HCT116 (cell line): ENCODE measurements at regions not wholly inside any gene's neighbourhood (a gene's known extent, or its start where the extent isn't known, plus 50 kb on each side); places are given as distances from the start of the nearest gene placed in this dataset.

Experiments
- ATAC-seq: fragments of 200-7000 bp; cut with Tn5 transposase; 2 replicates; pipeline ENCODE4 v1.9.1; 2020; ENCODE audit warnings: mild to moderate bottlenecking, moderate library complexity
- BruUV-seq: library from RNA; stranded (reverse); fragments of 400-500 nt; replicated peaks from 2 replicates; lab custom pipeline; 2021; lab: Mats Ljungman, UMichigan
- CTCF ChIA-PET: fragments of 300-600 bp; sonication (Branson Sonifier 250); formaldehyde crosslinking; loops from one replicate; lab custom pipeline; 2021; ENCODE audit warnings: antibody characterized with exemption; lab: Charles Lee
- POLR2A ChIA-PET: fragments of 300-600, 350-600 bp; sonication (Branson Sonifier 250); formaldehyde crosslinking; loops from one replicate; lab custom pipeline; 2021; ENCODE audit warnings: antibody characterized with exemption; lab: Charles Lee
- RAD21 ChIA-PET, 2 experiments: fragments of 300-600 bp; sonication (Branson Sonifier 250); formaldehyde crosslinking; loops; one replicate each; lab custom pipeline; 2023; ENCODE audit warnings: low total read pairs in 2 of 2; ENCODE audit not compliant: uncharacterized antibody in 2 of 2, unreplicated experiment in 2 of 2, low non-redundant PET in 1 of 2; lab: Charles Lee
- DNase-seq: peaks from one replicate; pipeline ENCODE4 v3.0.0-alpha.2; 2010; ENCODE audit warnings: low read depth, low spot score
- H2AFZ ChIP-seq: fragments of 200-600 bp; shearing (Covaris generic), sonication (generic); 2 replicates; pipeline ENCODE4 v1.6.1; 2017; ENCODE audit warnings: low read depth, mixed run types, mixed read lengths, antibody characterized with exemption, low read length; ENCODE audit not compliant: poor library complexity, severe bottlenecking
- H3K27ac ChIP-seq: 2 replicates; pipeline ENCODE4 v1.5.1; 2012; ENCODE audit warnings: low read depth, low read length
- H3K27me3 ChIP-seq: fragments of 200-600 bp; sonication (generic); 2 replicates; pipeline ENCODE4 v1.6.1; 2016; ENCODE audit warnings: mixed run types, low read length, mixed read lengths; ENCODE audit not compliant: insufficient read depth
- H3K36me3 ChIP-seq, 2 experiments: fragments of 200-500 bp in 1 of 2; fragments of 200-600 bp in 1 of 2; sonication (Bioruptor generic) in 1 of 2; sonication (generic) in 1 of 2; 2 replicates each; pipeline versions ENCODE4 v1.5.1 to v1.6.1; 2014 to 2016; ENCODE audit warnings: low read length in 2 of 2, inconsistent platforms in 1 of 2, mixed read lengths in 1 of 2, mixed run types in 1 of 2; ENCODE audit not compliant: insufficient read depth in 2 of 2, control insufficient read depth in 1 of 2
- H3K4me1 ChIP-seq, 2 experiments: fragments of 200-600 bp in 1 of 2; sonication (generic) in 1 of 2; 2 replicates each; pipeline versions ENCODE4 v1.5.1 to v1.6.1; 2012 to 2017; ENCODE audit warnings: low read length in 2 of 2, inconsistent platforms in 1 of 2, mild to moderate bottlenecking in 1 of 2, mixed read lengths in 1 of 2, mixed run types in 1 of 2, moderate library complexity in 1 of 2; ENCODE audit not compliant: insufficient read depth in 2 of 2, control insufficient read depth in 1 of 2
- H3K4me2 ChIP-seq: fragments of 200-600 bp; sonication (generic); 2 replicates; pipeline ENCODE4 v1.6.1; 2017; ENCODE audit warnings: mixed run types, low read length, mixed read lengths
- H3K4me3 ChIP-seq, 2 experiments: fragments of 200-600 bp in 1 of 2; sonication (generic) in 1 of 2; replicated peaks in 1 of 2; 2 replicates each; pipeline ENCODE4 v1.5.1; 2011 to 2016; ENCODE audit warnings: low read length in 2 of 2, control low read depth in 1 of 2, low read depth in 1 of 2, mild to moderate bottlenecking in 1 of 2, mixed read lengths in 1 of 2, mixed run types in 1 of 2
- H3K79me2 ChIP-seq: fragments of 200-600 bp; sonication (generic); 2 replicates; pipeline ENCODE4 v1.6.1; 2017; ENCODE audit warnings: mild to moderate bottlenecking, mixed run types, low read length, moderate library complexity, mixed read lengths; ENCODE audit not compliant: insufficient read depth
- H3K9ac ChIP-seq: fragments of 200-600 bp; sonication (generic); 2 replicates; pipeline ENCODE4 v1.6.1; 2016; ENCODE audit warnings: low read length, mixed read lengths
- H3K9me2 ChIP-seq: fragments of 200-600 bp; sonication (generic), shearing (Covaris generic); 2 replicates; pipeline ENCODE4 v1.6.1; 2017; ENCODE audit warnings: mixed run types, mild to moderate bottlenecking, moderate library complexity; ENCODE audit not compliant: insufficient read depth
- H3K9me3 ChIP-seq, 2 experiments: fragments of 200-500 bp in 1 of 2; fragments of 200-600 bp in 1 of 2; sonication (Bioruptor generic) in 1 of 2; sonication (generic) in 1 of 2; 2 replicates each; pipeline ENCODE4 v1.6.1; 2014 to 2017; ENCODE audit warnings: low read length in 2 of 2, mixed read lengths in 2 of 2, inconsistent platforms in 1 of 2, low read depth in 1 of 2, mild to moderate bottlenecking in 1 of 2, mixed run types in 1 of 2, moderate library complexity in 1 of 2; ENCODE audit not compliant: control insufficient read depth in 1 of 2, insufficient read depth in 1 of 2
- H4K20me1 ChIP-seq: fragments of 200-600 bp; sonication (generic), shearing (Covaris generic); 2 replicates; pipeline ENCODE4 v1.6.1; 2017; ENCODE audit warnings: mixed run types, mild to moderate bottlenecking, moderate library complexity; ENCODE audit not compliant: insufficient read depth
- CBX3 ChIP-seq: IDR thresholded peaks from 2 replicates; pipeline ENCODE4 v1.6.1; 2012; ENCODE audit warnings: low read depth
- CEBPB ChIP-seq: IDR thresholded peaks from 2 replicates; pipeline ENCODE4 v1.6.1; 2012; ENCODE audit warnings: low read depth
- EGR1 ChIP-seq: IDR thresholded peaks from 2 replicates; pipeline ENCODE4 v1.6.1; 2012; ENCODE audit warnings: low read depth
- ELF1 ChIP-seq: IDR thresholded peaks from 2 replicates; pipeline ENCODE4 v1.6.1; 2012; ENCODE audit warnings: low read depth, borderline replicate concordance
- EZH2 ChIP-seq: fragments of 200-600 bp; sonication (generic); IDR thresholded peaks from 2 replicates; pipeline ENCODE4 v1.6.1; 2017; ENCODE audit warnings: antibody characterized with exemption, mixed run types
- EZH2phosphoT487 ChIP-seq: fragments of 200-600 bp; IDR thresholded peaks from 2 replicates; pipeline ENCODE4 v1.6.1; 2018; ENCODE audit warnings: antibody characterized with exemption, borderline replicate concordance
- FOSL1 ChIP-seq: IDR thresholded peaks from 2 replicates; pipeline ENCODE4 v1.6.1; 2012; ENCODE audit warnings: low read depth
- POLR2A ChIP-seq: IDR thresholded peaks from 2 replicates; pipeline ENCODE4 v1.7.0; 2011; ENCODE audit warnings: borderline replicate concordance; ENCODE audit not compliant: insufficient read depth, insufficient read length; ENCODE audit errors: extremely low read depth
- POLR2AphosphoS5 ChIP-seq: IDR thresholded peaks from 2 replicates; pipeline ENCODE4 v1.6.1; 2011; ENCODE audit warnings: mild to moderate bottlenecking, low read depth, low read length, moderate library complexity
- RAD21 ChIP-seq: IDR thresholded peaks from 2 replicates; pipeline ENCODE4 v1.6.1; 2012; ENCODE audit warnings: low read depth, mild to moderate bottlenecking
- SIN3A ChIP-seq: IDR thresholded peaks from 2 replicates; pipeline ENCODE4 v1.6.1; 2012; ENCODE audit warnings: low read depth
- SRF ChIP-seq: IDR thresholded peaks from 2 replicates; pipeline ENCODE4 v1.6.1; 2012; ENCODE audit warnings: low read depth
- TCF7L2 ChIP-seq: IDR thresholded peaks from 2 replicates; pipeline ENCODE4 v1.7.0; 2011; ENCODE audit warnings: borderline replicate concordance, inconsistent platforms; ENCODE audit not compliant: insufficient read depth, insufficient read length; ENCODE audit errors: extremely low read depth
- YY1 ChIP-seq: IDR thresholded peaks from 2 replicates; pipeline ENCODE4 v1.6.1; 2011; ENCODE audit warnings: low read length, low read depth, moderate library complexity, mild to moderate bottlenecking; ENCODE audit not compliant: insufficient replicate concordance; ENCODE audit errors: extremely low read depth
- ZFX ChIP-seq: fragments of 450-650 bp; IDR thresholded peaks from 2 replicates; pipeline ENCODE4 v1.6.1; 2017
- ZNF274 ChIP-seq: fragments of 200-500 bp; sonication (Bioruptor generic); IDR thresholded peaks from 2 replicates; pipeline ENCODE4 v1.6.1; 2014; ENCODE audit warnings: mild to moderate bottlenecking, low read depth, low read length, inconsistent platforms
- intact Hi-C: fragments of 100-400 bp; cut with micrococcal nuclease; formaldehyde crosslinking; loops from 2 replicates; pipeline ENCODE4 v1.10.0; 2022
- TF ChIP-seq, protein P1 (sequence below): IDR thresholded peaks from 2 replicates; pipeline ENCODE4 v1.6.1; 2012
- TF ChIP-seq, protein P2 (sequence below): IDR thresholded peaks from 2 replicates; pipeline ENCODE4 v1.6.1; 2012
- TF ChIP-seq, protein P3 (sequence below): IDR thresholded peaks from 2 replicates; pipeline ENCODE4 v1.6.1; 2012; ENCODE audit warnings: low read depth
- TF ChIP-seq, protein P4 (sequence below), 3 experiments: fragments of 200-600 bp in 1 of 3; sonication (generic) in 1 of 3; IDR thresholded peaks in 2 of 3; conservative IDR thresholded peaks in 1 of 3; 2 replicates each; pipeline ENCODE4 v1.5.1; 2012 to 2017; ENCODE audit warnings: low read depth in 2 of 3, low read length in 2 of 3, antibody characterized with exemption in 1 of 3, borderline replicate concordance in 1 of 3, control low read depth in 1 of 3, mild to moderate bottlenecking in 1 of 3, mixed read lengths in 1 of 3, mixed run types in 1 of 3, moderate library complexity in 1 of 3; ENCODE audit not compliant: insufficient read depth in 1 of 3

GRCh38 chr3:182738583-182739411 is 54.5 kb upstream of the ATP11B start:
- Histone ChIP-seq H3K36me3 (no peaks in the 10 kb centered on the region), H3K4me2 (peak overlapping the region; percentile 58), H3K27me3 (no peaks in the 10 kb centered on the region), H3K4me1 (peaks cover 17 to 29% of the 10 kb centered on the region in 2 experiments), H3K9me3 (no peaks in the 10 kb centered on the region), H3K9ac (no peak overlapping the region), H3K79me2 (no peaks in the 10 kb centered on the region), H3K9me2 (no peaks in the 10 kb centered on the region), H3K4me3 (0 out of 4 replicates have a peak overlapping the region, but pooled peaks of 1 of the 2 experiments have one; percentile 12), H4K20me1 (no peaks in the 10 kb centered on the region), H2AFZ (peak overlapping the region; percentile 11), H3K27ac (no peak overlapping the region)
- ATAC-seq (peak; percentile 62), DNase-seq (peak; percentile 69)
- BruUV-seq = no TSS peak
- ChIA-PET CTCF (no interaction called here), RAD21 (no interaction called here), POLR2A (no interaction called here)
- intact Hi-C loops = no loop called here
- TF ChIP-seq EGR1 = no peak
- TF ChIP-seq ZFX = no peak
- TF ChIP-seq, protein P1, sequence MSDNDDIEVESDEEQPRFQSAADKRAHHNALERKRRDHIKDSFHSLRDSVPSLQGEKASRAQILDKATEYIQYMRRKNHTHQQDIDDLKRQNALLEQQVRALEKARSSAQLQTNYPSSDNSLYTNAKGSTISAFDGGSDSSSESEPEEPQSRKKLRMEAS = peak; percentile 50; the same call in 1 of the 2 replicates
- TF ChIP-seq CEBPB = peak; percentile 75
- TF ChIP-seq POLR2AphosphoS5 = peak; percentile 42; the same call in 1 of the 2 replicates
- peak; percentile 68; the same call in 1 of the 2 replicates for TF ChIP-seq SIN3A
- TF ChIP-seq POLR2A = no peak
- peak; percentile 75 for TF ChIP-seq SRF
- TF ChIP-seq, protein P2, sequence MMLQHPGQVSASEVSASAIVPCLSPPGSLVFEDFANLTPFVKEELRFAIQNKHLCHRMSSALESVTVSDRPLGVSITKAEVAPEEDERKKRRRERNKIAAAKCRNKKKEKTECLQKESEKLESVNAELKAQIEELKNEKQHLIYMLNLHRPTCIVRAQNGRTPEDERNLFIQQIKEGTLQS = no peak
- TF ChIP-seq, protein P3, sequence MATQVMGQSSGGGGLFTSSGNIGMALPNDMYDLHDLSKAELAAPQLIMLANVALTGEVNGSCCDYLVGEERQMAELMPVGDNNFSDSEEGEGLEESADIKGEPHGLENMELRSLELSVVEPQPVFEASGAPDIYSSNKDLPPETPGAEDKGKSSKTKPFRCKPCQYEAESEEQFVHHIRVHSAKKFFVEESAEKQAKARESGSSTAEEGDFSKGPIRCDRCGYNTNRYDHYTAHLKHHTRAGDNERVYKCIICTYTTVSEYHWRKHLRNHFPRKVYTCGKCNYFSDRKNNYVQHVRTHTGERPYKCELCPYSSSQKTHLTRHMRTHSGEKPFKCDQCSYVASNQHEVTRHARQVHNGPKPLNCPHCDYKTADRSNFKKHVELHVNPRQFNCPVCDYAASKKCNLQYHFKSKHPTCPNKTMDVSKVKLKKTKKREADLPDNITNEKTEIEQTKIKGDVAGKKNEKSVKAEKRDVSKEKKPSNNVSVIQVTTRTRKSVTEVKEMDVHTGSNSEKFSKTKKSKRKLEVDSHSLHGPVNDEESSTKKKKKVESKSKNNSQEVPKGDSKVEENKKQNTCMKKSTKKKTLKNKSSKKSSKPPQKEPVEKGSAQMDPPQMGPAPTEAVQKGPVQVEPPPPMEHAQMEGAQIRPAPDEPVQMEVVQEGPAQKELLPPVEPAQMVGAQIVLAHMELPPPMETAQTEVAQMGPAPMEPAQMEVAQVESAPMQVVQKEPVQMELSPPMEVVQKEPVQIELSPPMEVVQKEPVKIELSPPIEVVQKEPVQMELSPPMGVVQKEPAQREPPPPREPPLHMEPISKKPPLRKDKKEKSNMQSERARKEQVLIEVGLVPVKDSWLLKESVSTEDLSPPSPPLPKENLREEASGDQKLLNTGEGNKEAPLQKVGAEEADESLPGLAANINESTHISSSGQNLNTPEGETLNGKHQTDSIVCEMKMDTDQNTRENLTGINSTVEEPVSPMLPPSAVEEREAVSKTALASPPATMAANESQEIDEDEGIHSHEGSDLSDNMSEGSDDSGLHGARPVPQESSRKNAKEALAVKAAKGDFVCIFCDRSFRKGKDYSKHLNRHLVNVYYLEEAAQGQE = no peak
- TF ChIP-seq EZH2 = no peak
- 0 out of 2 replicates have a peak, but pooled peaks have one; percentile 32 for TF ChIP-seq RAD21
- TF ChIP-seq ELF1 = peak; percentile 61
- no peak for TF ChIP-seq ZNF274
- peak; percentile 95 for TF ChIP-seq CBX3
- no peak for TF ChIP-seq EZH2phosphoT487
- TF ChIP-seq, protein P4, sequence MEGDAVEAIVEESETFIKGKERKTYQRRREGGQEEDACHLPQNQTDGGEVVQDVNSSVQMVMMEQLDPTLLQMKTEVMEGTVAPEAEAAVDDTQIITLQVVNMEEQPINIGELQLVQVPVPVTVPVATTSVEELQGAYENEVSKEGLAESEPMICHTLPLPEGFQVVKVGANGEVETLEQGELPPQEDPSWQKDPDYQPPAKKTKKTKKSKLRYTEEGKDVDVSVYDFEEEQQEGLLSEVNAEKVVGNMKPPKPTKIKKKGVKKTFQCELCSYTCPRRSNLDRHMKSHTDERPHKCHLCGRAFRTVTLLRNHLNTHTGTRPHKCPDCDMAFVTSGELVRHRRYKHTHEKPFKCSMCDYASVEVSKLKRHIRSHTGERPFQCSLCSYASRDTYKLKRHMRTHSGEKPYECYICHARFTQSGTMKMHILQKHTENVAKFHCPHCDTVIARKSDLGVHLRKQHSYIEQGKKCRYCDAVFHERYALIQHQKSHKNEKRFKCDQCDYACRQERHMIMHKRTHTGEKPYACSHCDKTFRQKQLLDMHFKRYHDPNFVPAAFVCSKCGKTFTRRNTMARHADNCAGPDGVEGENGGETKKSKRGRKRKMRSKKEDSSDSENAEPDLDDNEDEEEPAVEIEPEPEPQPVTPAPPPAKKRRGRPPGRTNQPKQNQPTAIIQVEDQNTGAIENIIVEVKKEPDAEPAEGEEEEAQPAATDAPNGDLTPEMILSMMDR (IDR thresholded peaks at IDR 0.05 in 2 of 3, conservative IDR thresholded peaks at IDR 0.05 in 1 of 3; ENCODE audit: borderline replicate concordance in 1 of 3, insufficient read depth in 1 of 3, low read depth in 2 of 3, low read length in 2 of 3) = no peak
- TF ChIP-seq FOSL1 = peak; percentile 76
- no peak for TF ChIP-seq YY1
- no peak for TF ChIP-seq TCF7L2
